OCI-M1 (cell line): ENCODE measurements at regions not wholly inside any gene's neighbourhood (a gene's known extent, or its start where the extent isn't known, plus 50 kb on each side); places are given as distances from the start of the nearest gene placed in this dataset.
A peak's percentile ranks its signal among the peaks of the same experiment; 100 is the strongest.
"Not testable (repeated sequence)": the region's sequence is repeated elsewhere in the genome, so short reads cannot be mapped to it uniquely, and the experiment has no call there.

Experiments
- DNase-seq: peaks from one replicate; lab custom pipeline; 2025; lab: John Stamatoyannopoulos, UW

- no peak for DNase-seq
Observed at GRCh38 chr22:47327241-47327640, 564.8 kb downstream of the TBC1D22A start.

GRCh38 chr22:47325249-47325648, 562.8 kb downstream of the TBC1D22A start:
- no peak for DNase-seq

- no peak for DNase-seq
Observed at GRCh38 chr22:47324435-47324990, 562.1 kb downstream of the TBC1D22A start.

DNA sequence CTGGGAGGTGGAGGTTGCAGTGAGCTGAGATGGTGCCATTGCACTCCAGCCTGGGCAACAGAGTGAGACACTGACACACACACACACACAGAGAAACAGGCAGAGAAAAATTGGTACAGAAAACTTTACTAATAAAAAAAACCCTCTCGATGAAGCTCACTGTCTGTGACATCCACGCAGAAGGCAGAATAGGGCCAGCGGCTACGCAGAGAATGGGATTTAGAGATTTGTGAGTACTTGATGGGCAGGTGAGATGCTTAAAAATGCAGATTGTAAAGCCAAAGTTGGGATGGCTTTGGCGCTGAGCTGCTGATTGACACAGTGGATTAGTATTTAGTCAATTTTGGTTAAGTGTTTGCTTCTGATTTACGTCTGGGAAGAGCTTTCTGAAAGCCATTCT, 561.1 kb downstream of the TBC1D22A start:
- DNase-seq: no peak

DNA sequence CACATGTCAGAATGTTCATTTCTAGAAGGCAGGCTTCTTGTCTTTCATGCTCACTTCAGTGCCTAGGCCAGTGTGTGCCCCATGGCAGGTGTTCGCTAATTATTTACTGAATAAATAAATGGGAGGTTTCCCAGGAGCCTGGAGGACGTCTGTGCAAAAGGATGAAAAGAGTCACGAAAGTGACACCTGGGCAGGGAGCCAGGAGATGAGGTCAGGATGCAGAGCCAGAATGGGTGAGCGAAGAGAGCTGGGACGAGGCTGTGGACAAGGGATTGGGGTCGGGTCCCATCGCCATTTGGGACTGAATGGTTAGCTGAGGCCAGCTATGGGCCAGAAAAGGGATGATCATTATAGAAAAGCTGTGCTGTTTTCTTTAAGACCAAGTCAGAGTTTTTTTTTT, 560.4 kb downstream of the TBC1D22A start:
- no peak for DNase-seq

- DNase-seq: no peak
Observed at GRCh38 chr22:47320560-47320959, 558.1 kb downstream of the TBC1D22A start.

DNA sequence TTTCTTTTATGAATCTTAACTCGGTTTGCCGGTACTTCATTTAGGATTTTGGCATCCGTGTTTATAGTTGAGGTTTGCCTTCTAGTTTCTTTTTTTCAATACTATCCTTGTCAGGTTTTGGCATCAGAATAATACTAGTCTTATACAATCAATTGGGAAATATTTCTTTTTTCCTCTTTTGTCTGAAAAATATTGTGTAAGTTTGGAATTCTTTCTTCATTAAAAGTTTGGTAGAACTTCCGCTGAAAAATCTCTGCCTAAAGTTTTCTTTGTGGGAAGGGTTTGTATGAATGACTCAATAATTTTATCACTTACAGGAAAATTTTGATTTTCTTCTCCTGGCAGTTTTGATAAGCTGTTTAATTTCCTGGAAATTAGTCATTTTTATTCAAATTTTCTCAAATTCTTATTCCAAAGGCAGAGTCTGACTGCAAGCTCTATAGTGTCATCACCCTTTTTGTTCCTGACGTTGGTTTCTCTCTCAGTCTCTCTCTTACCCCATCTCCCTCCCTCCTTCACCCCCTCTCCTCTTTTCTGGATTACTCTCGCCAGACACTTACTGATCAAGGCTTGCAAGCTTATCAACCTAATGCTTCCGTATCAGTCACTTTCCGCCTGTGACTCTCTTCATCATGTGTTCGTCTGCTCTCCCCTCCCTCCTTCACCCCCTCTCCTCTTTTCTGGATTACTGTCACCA, 555.7 kb downstream of the TBC1D22A start:
- DNase-seq: no peak

DNA sequence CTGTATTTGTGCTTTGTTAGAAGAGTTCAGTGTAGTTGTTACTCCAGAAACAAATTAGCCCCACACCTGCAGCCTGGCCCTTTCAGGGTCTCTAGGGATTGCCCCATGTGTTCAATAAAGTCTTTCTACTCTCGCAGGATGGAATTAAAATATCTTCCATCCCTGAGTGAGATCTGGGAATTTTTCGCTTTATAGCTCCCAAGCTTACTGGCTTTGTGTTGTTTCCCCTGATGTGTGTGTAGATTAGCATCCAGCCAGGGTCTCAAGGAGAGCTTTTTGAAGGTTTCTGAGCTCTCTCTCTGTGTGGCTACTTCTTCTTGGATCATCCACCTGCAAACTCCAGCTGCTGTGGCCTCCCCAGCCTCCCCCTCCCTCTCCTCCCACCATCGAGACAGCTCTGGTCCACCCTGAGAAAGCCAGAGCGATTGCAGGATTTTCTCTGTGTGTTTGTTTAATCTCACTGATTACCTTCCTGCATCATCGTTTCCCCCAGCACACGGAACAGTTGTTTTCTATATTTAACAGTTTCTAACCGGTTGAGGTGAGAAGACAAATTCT, 553.5 kb downstream of the TBC1D22A start:
- DNase-seq: no peak

GRCh38 chr22:47310601-47311000, 548.2 kb downstream of the TBC1D22A start:
- DNase-seq: no peak

- DNase-seq: no peak
Observed at GRCh38 chr22:47309946-47310345, 547.5 kb downstream of the TBC1D22A start.

DNA sequence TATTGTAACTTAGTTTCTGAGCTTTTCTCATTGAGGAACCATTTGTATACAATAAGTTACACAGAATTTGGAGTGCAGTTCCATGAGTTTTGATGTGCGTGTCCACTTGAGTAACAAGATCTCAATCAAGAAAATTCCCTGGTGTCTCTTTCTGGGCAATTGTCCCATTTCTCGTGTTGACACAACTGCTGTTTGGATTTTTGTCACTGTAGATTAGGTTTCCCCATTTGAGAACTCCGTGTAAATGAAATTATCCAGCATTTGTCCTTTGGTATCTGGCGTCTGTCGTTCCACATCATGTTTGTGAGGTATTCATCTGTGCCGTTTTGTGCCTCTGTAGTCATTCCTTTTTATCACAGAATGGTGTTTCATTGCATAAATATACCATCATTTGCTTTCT, 547.0 kb downstream of the TBC1D22A start:
- DNase-seq: no peak

DNA sequence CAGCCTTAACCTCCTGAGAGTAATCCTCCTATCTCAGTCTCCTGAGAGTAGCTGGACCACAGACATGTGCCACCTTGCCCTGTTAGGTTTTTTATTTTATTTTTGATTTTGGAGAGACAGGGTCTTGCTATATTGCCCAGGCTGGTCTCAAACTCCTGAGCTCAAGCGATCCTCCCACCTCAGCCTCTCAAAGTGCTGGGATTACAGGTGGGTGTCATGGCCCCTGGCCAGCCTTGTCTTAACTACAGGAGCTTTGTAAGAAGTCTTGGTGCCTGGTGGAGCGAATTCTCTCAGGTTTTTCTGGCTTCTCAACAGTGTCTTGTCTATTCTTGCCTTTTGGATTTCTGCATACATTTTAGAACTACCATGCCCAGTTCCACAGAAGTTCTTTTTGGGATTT, 546.4 kb downstream of the TBC1D22A start:
- no peak for DNase-seq

GRCh38 chr22:47307822-47308221, 545.4 kb downstream of the TBC1D22A start:
- DNase-seq: no peak

- DNase-seq: peak; percentile 63
Observed at GRCh38 chr22:47307326-47307725, 544.9 kb downstream of the TBC1D22A start.

- DNase-seq: no peak
Observed at GRCh38 chr22:47304854-47305253, 542.4 kb downstream of the TBC1D22A start.

GRCh38 chr22:47304191-47304831, 541.9 kb downstream of the TBC1D22A start:
- no peak for DNase-seq

GRCh38 chr22:47303161-47303890, 540.9 kb downstream of the TBC1D22A start:
- DNase-seq: no peak

GRCh38 chr22:47302587-47302986, 540.1 kb downstream of the TBC1D22A start:
- DNase-seq: not testable (repeated sequence)

- no peak for DNase-seq
Observed at GRCh38 chr22:47301820-47302475, 539.5 kb downstream of the TBC1D22A start.

- DNase-seq: no peak
Observed at GRCh38 chr22:47300698-47301405, 538.4 kb downstream of the TBC1D22A start.
